Stimulated activated CD4-positive, alpha-beta T cell treated with anti-CD3 and anti-CD28 coated beads, Interleukin-15, amount 100 ng/mL, for 48 hours (primary cell): ENCODE measurements at regions not wholly inside any gene's neighbourhood (a gene's known extent, or its start where the extent isn't known, plus 50 kb on each side); places are given as distances from the start of the nearest gene placed in this dataset.
"Not testable (repeated sequence)": the region's sequence is repeated elsewhere in the genome, so short reads cannot be mapped to it uniquely, and the experiment has no call there.

Experiments
- DNase-seq, 2 donors: peaks; one replicate each; pipeline ENCODE4 v3.0.0-alpha.2; 2020; ENCODE audit warnings: low read depth in 2 of 2

- DNase-seq, result no peak
These were observed 227.4 kb upstream of the COBL start for GRCh38 chr7:51543801-51544553.

DNA sequence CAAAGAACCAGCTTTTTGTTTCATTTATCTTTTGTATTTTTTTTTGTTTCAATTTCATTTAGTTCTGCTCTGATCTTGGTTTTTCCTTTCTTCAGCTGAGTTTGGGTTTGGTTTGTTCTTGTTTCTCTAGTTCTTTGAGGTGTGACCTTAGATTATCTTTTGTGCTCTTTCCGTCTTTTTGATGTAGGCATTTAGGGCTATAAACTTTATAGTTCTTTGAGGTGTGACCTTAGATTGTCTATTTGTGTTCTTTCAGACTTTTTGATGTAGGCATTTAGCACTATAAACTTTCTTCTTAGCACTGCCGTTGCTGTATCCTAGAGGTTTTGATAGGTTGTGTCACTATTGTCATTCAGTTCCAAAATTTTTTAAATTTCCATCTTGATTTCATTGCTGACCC is 224.3 kb upstream of the COBL start:
- DNase-seq, result not testable (repeated sequence)

DNA sequence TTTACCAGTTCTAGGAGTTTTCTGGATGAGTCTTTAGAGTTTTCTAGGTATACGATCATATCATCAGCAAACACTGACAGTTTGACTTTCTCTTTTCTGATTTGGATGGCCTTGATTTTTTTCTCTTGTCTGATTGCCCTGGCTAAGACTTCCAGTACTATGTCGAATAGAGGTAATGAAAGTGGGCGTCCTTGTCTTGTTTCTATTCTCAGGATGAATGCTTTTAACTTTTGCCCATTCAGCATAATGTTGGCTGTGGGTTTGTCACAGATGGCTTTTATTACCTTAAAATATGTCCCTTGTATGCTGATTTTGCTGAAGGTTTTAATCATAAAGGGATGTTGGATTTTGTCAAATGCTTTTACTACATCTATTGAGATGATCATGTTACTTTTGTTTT is 223.2 kb upstream of the COBL start:
- DNase-seq, result no peak

DNA sequence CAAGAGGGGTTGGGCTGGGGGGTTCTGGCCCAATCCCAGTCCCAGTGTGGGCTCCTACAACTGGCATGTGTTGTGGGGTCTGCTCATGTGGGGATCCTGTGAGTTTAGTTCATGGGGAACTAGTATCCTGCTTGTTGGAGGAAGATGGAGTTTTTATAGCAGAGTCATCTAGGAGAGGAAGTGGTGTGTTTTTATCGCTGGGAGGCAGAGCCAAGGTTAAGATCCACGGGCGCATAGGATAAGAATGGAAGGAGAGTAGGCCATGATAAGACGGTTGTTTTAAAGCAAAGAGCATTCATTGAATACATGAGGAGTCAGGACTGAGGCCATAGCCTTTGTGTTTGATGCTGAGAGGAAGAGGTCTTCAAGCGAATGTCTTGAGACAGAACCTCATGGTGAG is 211.6 kb upstream of the COBL start:
- no peak for DNase-seq

DNA sequence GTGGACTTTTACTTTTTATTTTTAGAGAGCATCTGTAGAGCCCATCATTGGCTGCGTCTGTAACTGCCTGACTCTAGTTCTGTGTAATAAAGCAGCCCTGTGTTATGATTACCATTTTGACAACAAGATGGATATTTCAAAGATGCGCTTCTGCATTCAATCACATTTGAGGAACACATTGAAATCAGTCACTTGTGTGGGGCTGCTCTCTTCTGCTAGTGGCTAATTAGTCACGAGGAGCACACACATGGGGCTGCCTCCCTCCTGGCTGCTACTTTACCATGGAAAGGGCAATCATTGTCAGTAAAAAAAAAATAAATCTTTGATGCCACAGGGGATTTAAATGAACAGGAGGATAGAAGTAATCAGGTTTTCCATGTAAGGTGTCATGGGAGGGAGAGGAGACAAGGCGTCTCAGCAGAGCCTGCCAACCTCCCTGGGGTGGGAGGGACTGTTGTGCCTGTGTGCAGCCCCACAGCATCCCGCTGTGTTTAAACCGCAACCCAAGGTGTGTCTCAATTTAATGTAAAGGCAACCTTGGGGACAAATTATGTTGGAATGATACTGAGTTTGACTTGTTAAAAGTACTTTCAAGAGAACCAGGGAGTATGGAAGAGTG is 205.2 kb upstream of the COBL start:
- no peak for DNase-seq

GRCh38 chr7:51521054-51521453 is 204.4 kb upstream of the COBL start:
- DNase-seq, result no peak

GRCh38 chr7:51518646-51519045 is 202.0 kb upstream of the COBL start:
- no peak for DNase-seq

DNA sequence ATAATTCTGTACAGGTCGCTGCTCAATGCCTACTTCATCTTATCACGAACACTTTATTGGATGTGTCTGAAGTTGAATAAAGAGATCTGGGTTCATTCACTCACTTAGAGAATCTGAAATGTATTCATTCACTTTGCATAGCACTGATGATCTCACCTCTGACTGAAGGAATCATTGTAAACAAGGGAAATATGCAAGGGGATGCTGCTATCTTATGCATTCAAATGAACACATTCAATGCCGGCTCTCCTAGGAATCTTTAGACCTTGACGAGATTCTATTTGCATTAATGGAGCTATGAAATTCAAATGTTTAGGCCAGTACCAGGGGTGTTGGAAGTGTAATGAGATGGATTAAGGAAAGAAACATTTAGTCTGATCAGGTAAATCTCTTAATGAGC is 200.6 kb upstream of the COBL start:
- DNase-seq, result no peak

- no peak for DNase-seq
These were observed 185.0 kb upstream of the COBL start for GRCh38 chr7:51501620-51502019.

GRCh38 chr7:51482976-51483375 is 166.4 kb upstream of the COBL start:
- no peak for DNase-seq

GRCh38 chr7:51481421-51481820 is 164.8 kb upstream of the COBL start:
- no peak for DNase-seq

- no peak for DNase-seq
These were observed 161.2 kb upstream of the COBL start for GRCh38 chr7:51477819-51478218.

- no peak for DNase-seq
These were observed 160.7 kb upstream of the COBL start for GRCh38 chr7:51477323-51477722.

- no peak for DNase-seq
These were observed 159.4 kb upstream of the COBL start for GRCh38 chr7:51476026-51476425.

- no peak for DNase-seq
These were observed 156.3 kb upstream of the COBL start for GRCh38 chr7:51472873-51473272.

DNA sequence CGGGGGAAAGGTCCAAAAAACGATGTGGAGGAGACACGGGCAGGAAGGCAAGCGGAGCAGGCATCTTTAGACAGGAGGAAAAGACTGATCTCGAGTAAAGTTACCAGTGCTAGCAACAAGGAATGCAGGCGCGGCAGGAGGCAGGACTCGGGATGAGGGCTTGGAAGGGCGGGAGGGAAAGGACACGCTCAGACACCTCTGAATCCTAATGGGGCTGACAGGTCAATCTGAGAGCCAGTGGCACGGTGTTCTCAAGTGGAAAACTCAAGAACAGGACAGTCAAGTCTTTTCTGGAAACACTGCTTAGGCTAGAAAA is 155.3 kb upstream of the COBL start:
- no peak for DNase-seq

DNA sequence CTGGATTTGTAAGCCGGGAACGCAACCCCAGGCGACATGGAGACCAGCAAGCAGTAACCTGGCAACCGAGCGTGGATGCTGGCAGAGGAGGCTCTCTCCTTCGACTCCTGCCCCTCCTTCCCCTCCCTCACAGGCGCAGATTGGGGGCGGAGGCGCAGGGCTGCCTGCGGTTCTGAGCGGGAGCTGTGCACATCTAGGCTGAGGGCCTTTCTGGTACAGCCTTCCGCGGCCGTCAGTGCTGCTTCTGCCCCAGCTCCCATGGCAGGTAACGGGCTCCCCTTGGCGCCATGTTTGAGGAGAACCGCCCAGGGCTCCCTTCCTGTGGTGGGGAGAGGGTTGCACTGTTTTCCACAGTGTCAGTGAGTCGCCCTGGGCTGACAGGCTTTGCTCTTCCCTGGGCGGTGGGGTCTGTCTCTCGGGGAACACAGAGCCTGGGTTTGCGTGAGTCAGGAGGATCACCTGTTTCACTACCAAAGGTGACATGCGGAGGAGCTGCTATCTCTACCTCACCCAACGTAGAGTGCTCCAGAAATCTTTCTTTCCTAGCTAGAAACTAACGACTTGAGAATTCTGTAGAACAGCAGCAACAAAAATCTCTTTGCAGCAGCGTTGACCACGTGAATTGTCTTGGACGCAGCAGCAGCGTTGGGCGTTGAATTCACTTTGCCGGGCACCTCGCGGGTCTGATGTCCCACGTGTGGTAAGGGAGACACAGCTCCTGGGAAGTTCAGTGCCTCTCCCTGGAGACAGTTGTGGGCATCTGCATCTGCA is 154.8 kb upstream of the COBL start:
- no peak for DNase-seq

DNA sequence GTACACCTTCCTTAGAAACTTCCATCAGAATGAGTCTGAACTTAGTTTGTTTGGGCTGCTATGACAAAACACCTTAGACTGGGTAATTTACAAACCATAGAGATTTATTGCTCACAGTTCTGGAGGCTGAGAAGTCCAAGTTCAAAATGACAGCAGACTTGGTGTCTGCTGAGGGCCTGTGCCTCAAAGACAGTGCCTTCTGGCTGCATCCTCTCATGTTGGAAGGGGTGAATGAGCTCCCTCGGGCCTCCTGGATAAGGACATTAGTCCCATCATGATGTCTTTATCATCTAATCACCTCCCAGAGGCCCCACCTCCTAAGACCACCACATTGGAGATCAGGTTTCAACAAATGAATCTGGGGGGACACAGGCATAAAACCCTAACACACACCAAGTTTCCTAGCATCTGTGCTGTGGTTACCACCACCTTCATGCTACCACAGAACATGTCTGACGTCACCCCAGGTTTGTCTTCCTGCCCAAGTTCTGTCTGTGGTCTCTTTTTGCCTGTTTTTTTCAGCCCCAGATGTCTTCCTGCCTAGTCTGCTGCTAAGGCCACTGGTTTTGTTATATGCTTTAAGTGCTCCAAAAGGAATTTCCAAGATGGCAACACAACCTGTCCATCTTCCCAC is 150.9 kb upstream of the COBL start:
- DNase-seq, result no peak

DNA sequence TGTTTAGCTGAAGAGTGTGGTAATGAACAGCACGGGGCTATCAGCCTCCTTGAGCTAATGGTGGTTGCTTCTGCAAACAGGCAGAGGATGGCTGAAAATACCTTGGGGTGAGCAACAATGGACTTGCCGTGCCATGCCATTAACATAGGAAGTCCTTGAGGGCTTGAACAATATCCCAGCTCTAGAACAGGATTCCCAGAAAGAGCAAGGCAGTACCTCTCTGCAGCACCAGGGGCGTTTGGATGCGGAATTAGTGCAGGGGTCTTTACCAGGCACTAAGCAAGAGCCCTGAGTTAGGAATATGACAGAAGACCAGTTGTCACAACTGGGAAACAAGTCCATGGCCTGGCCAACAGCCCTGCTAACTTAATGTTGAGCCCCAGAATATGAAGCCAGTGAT is 143.2 kb upstream of the COBL start:
- no peak for DNase-seq

GRCh38 chr7:51458693-51459092 is 142.1 kb upstream of the COBL start:
- no peak for DNase-seq

DNA sequence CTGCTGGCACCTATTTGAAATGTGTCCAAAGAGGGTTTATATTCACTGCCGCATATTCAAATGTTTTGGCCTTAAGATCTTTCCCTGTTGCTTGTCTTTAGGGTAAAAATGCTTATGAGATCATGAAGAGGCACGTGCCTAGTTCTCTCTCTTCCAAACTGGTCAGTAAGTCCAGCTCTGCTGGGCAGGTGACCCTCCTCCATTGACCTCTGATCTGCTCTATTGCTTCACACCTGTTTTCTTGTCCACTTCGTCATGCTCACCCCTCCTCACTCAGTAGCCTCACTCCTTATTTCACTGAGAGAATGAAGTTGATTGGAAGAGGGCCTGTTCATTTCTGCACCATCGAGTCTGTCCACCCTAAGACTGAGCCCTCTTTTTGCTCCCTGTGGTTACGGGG is 140.5 kb upstream of the COBL start:
- DNase-seq, result no peak

GRCh38 chr7:51456431-51457060 is 139.9 kb upstream of the COBL start:
- no peak for DNase-seq
